ENCODE measurements at regions not wholly inside any gene's neighbourhood (a gene's known extent, or its start where the extent isn't known, plus 50 kb on each side); places are given as distances from the start of the nearest gene placed in this dataset.

GRCh38 chr11:134486106-134486505, 74.1 kb upstream of the B3GAT1 start (continued):
- TF ChIP-seq, protein P1, sequence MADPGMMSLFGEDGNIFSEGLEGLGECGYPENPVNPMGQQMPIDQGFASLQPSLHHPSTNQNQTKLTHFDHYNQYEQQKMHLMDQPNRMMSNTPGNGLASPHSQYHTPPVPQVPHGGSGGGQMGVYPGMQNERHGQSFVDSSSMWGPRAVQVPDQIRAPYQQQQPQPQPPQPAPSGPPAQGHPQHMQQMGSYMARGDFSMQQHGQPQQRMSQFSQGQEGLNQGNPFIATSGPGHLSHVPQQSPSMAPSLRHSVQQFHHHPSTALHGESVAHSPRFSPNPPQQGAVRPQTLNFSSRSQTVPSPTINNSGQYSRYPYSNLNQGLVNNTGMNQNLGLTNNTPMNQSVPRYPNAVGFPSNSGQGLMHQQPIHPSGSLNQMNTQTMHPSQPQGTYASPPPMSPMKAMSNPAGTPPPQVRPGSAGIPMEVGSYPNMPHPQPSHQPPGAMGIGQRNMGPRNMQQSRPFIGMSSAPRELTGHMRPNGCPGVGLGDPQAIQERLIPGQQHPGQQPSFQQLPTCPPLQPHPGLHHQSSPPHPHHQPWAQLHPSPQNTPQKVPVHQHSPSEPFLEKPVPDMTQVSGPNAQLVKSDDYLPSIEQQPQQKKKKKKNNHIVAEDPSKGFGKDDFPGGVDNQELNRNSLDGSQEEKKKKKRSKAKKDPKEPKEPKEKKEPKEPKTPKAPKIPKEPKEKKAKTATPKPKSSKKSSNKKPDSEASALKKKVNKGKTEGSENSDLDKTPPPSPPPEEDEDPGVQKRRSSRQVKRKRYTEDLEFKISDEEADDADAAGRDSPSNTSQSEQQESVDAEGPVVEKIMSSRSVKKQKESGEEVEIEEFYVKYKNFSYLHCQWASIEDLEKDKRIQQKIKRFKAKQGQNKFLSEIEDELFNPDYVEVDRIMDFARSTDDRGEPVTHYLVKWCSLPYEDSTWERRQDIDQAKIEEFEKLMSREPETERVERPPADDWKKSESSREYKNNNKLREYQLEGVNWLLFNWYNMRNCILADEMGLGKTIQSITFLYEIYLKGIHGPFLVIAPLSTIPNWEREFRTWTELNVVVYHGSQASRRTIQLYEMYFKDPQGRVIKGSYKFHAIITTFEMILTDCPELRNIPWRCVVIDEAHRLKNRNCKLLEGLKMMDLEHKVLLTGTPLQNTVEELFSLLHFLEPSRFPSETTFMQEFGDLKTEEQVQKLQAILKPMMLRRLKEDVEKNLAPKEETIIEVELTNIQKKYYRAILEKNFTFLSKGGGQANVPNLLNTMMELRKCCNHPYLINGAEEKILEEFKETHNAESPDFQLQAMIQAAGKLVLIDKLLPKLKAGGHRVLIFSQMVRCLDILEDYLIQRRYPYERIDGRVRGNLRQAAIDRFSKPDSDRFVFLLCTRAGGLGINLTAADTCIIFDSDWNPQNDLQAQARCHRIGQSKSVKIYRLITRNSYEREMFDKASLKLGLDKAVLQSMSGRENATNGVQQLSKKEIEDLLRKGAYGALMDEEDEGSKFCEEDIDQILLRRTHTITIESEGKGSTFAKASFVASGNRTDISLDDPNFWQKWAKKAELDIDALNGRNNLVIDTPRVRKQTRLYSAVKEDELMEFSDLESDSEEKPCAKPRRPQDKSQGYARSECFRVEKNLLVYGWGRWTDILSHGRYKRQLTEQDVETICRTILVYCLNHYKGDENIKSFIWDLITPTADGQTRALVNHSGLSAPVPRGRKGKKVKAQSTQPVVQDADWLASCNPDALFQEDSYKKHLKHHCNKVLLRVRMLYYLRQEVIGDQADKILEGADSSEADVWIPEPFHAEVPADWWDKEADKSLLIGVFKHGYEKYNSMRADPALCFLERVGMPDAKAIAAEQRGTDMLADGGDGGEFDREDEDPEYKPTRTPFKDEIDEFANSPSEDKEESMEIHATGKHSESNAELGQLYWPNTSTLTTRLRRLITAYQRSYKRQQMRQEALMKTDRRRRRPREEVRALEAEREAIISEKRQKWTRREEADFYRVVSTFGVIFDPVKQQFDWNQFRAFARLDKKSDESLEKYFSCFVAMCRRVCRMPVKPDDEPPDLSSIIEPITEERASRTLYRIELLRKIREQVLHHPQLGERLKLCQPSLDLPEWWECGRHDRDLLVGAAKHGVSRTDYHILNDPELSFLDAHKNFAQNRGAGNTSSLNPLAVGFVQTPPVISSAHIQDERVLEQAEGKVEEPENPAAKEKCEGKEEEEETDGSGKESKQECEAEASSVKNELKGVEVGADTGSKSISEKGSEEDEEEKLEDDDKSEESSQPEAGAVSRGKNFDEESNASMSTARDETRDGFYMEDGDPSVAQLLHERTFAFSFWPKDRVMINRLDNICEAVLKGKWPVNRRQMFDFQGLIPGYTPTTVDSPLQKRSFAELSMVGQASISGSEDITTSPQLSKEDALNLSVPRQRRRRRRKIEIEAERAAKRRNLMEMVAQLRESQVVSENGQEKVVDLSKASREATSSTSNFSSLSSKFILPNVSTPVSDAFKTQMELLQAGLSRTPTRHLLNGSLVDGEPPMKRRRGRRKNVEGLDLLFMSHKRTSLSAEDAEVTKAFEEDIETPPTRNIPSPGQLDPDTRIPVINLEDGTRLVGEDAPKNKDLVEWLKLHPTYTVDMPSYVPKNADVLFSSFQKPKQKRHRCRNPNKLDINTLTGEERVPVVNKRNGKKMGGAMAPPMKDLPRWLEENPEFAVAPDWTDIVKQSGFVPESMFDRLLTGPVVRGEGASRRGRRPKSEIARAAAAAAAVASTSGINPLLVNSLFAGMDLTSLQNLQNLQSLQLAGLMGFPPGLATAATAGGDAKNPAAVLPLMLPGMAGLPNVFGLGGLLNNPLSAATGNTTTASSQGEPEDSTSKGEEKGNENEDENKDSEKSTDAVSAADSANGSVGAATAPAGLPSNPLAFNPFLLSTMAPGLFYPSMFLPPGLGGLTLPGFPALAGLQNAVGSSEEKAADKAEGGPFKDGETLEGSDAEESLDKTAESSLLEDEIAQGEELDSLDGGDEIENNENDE (IDR thresholded peaks at IDR 0.05; ENCODE audit: insufficient replicate concordance, low read length), result no peak
- TF ChIP-seq SP4 (IDR thresholded peaks at IDR 0.05; ENCODE audit: low read length) (no peak), EZH2 (IDR thresholded peaks at IDR 0.05; ENCODE audit: low read depth, low read length, severe bottlenecking) (no peak), POU5F1 (IDR thresholded peaks at IDR 0.05; ENCODE audit: low read depth, low read length) (no peak)
